T-helper 2 cell treated with Interferon-gamma antibody and Interleukin-4, amounts not matched to agents 5 μg/mL and 100 μg/mL, for 36 hours (primary cell): ENCODE measurements at regions not wholly inside any gene's neighbourhood (a gene's known extent, or its start where the extent isn't known, plus 50 kb on each side); places are given as distances from the start of the nearest gene placed in this dataset.
"Not testable (repeated sequence)": the region's sequence is repeated elsewhere in the genome, so short reads cannot be mapped to it uniquely, and the experiment has no call there.

Source experiments
- DNase-seq: peaks from one replicate; pipeline ENCODE4 v3.0.0; 2021; ENCODE audit warnings: low spot score
- H3K27ac Mint-ChIP-seq: one replicate; pipeline ENCODE4 v1.8.0; 2021; ENCODE audit warnings: mild to moderate bottlenecking, mixed read lengths
- H3K27me3 Mint-ChIP-seq: one replicate; pipeline ENCODE4 v1.8.0; 2021; ENCODE audit warnings: low read depth, mixed read lengths
- H3K36me3 Mint-ChIP-seq: one replicate; pipeline ENCODE4 v1.8.0; 2021; ENCODE audit warnings: low read depth, mixed read lengths
- H3K4me1 Mint-ChIP-seq: one replicate; pipeline ENCODE4 v1.8.0; 2021; ENCODE audit warnings: low read depth, mixed read lengths
- H3K4me3 Mint-ChIP-seq: one replicate; pipeline ENCODE4 v1.8.0; 2022; ENCODE audit warnings: mild to moderate bottlenecking, moderate library complexity, mixed read lengths
- H3K9me3 Mint-ChIP-seq: one replicate; pipeline ENCODE4 v1.8.0; 2021; ENCODE audit warnings: mixed read lengths

DNA sequence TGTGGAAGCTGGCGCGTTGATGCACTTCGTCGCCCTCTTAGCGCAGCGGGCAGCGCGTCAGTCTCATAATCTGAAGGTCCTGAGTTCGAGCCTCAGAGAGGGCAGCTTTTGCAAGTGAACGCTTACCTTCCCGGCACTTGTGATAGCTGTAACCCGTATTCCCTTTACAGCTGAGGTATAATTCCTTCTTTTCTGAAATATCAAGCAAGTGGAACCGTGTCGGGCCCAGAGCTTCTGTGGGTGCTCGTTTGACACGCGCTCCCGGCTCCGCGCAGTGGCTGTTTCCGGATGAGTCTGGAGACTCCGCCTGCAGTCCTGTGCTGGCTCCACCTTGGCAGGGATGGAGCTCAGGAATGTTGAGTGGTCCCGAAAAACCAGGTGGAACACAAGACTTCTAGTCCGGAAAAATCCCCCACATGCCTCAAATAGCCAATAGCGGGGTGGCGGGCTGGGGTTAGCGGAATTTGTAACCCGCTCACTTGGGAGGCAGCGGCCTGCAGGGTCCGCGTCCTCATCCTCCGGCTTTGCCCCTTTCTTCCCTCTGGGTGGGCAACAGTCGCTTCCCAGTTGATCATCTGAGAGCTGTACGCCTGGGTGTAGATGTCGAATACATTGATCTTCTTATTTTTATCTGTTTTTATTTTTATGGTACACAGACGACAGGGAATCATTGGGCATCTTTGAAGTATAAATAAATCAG lies 106.8 kb upstream of the ZNF322 start:
- not testable (repeated sequence) for H3K36me3 Mint-ChIP-seq, H3K27me3 Mint-ChIP-seq, H3K4me1 Mint-ChIP-seq, H3K27ac Mint-ChIP-seq, H3K9me3 Mint-ChIP-seq, DNase-seq, H3K4me3 Mint-ChIP-seq

- H3K4me1 Mint-ChIP-seq, H3K4me3 Mint-ChIP-seq, H3K9me3 Mint-ChIP-seq, H3K27me3 Mint-ChIP-seq, DNase-seq, H3K36me3 Mint-ChIP-seq, H3K27ac Mint-ChIP-seq: not testable (repeated sequence)
Observed at GRCh38 chr6:26770941-26771666, 111.6 kb upstream of the ZNF322 start.

DNA sequence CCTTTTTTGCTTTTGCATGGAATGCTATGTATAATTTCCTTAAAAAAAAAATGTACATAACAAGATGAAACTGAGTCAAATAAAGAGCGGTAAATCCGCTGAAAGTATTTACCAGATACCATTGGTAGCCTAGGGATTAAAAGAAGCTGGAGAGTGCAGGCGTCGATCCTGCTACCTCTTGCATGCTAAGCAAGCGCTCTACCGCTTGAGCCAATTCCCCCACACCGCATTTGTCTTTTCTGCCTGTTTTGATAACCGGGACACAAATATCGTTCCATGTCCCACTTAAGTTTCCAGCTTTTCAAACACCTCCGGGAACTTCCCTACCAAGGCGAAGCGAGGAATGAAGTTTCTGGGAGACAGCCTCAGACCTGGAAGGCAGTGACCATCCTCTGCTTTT lies 113.9 kb upstream of the ZNF322 start:
- H3K27me3 Mint-ChIP-seq = not testable (repeated sequence)

GRCh38 chr6:26780563-26780962 lies 121.0 kb upstream of the ZNF322 start:
- not testable (repeated sequence) for H3K27me3 Mint-ChIP-seq, H3K36me3 Mint-ChIP-seq, H3K9me3 Mint-ChIP-seq, H3K4me1 Mint-ChIP-seq, H3K4me3 Mint-ChIP-seq, DNase-seq, H3K27ac Mint-ChIP-seq

More for the DNA sequence above, 113.9 kb upstream of the ZNF322 start:
- not testable (repeated sequence) for H3K4me1 Mint-ChIP-seq, H3K36me3 Mint-ChIP-seq, H3K4me3 Mint-ChIP-seq, DNase-seq, H3K27ac Mint-ChIP-seq, H3K9me3 Mint-ChIP-seq

GRCh38 chr6:26795474-26796307 lies 136.1 kb upstream of the ZNF322 start:
- not testable (repeated sequence) for H3K36me3 Mint-ChIP-seq, DNase-seq, H3K4me1 Mint-ChIP-seq, H3K27ac Mint-ChIP-seq, H3K9me3 Mint-ChIP-seq, H3K27me3 Mint-ChIP-seq, H3K4me3 Mint-ChIP-seq

GRCh38 chr6:26799903-26800633 lies 140.5 kb upstream of the ZNF322 start:
- not testable (repeated sequence) for H3K9me3 Mint-ChIP-seq, H3K36me3 Mint-ChIP-seq, H3K27ac Mint-ChIP-seq, H3K4me1 Mint-ChIP-seq, DNase-seq, H3K4me3 Mint-ChIP-seq, H3K27me3 Mint-ChIP-seq

DNA sequence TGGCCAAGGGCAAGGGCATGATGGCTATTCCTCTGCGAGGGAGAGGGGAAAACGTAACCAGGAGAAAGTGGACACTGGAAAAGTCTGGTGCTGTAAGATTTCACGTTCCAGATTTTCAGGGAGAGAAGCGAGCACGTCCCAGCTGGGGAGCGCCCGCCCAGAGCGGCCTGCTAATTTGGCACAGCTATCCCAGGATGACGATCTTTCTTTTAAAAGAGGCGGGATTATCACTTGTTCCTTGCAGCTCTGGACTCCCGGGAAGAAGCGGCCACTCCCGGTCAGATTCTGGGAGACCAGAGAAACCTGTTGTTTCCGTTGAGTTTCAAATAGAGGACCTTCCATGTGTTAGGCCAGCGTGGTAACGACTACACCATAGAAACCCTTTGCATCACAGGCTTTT lies 144.2 kb upstream of the ZNF322 start:
- H3K4me1 Mint-ChIP-seq, H3K27me3 Mint-ChIP-seq, H3K27ac Mint-ChIP-seq, H3K9me3 Mint-ChIP-seq, H3K4me3 Mint-ChIP-seq, H3K36me3 Mint-ChIP-seq, DNase-seq: not testable (repeated sequence)

DNA sequence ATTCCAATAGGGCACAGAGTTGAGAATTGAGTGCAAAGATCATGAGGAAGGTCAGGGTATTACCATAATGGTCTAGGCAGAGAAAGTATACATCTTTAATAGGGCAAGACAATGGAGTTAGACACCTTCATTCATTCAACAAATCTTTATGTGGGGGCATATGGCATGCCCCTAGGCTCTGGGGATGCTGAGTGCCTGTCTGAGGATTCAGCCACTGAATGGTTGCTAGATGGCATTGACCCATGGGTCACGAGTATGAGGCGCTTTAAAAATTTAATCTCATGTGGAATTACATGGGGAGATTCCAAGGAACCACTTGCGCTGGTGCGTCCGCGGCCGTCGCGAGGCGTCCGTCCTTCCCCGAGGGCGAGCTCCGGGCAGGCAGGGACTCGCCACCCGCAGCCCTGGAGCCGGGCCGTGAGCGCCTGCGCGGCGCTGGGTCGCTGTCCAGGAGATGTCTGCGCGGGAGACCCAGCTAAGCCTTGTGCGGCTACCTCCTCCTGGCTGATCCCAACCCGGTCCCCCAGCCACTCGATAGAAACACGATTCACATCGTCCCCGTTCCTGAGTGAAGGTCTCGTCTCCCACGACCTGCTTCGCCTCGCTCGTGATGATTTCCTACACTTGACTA lies 152.1 kb upstream of the ZNF322 start:
- not testable (repeated sequence) for H3K4me1 Mint-ChIP-seq, H3K27me3 Mint-ChIP-seq, H3K36me3 Mint-ChIP-seq, DNase-seq, H3K9me3 Mint-ChIP-seq, H3K4me3 Mint-ChIP-seq, H3K27ac Mint-ChIP-seq

- DNase-seq, H3K27me3 Mint-ChIP-seq, H3K9me3 Mint-ChIP-seq, H3K4me1 Mint-ChIP-seq, H3K4me3 Mint-ChIP-seq, H3K36me3 Mint-ChIP-seq, H3K27ac Mint-ChIP-seq: not testable (repeated sequence)
Observed at GRCh38 chr6:26818640-26819225, 159.2 kb upstream of the ZNF322 start.

DNA sequence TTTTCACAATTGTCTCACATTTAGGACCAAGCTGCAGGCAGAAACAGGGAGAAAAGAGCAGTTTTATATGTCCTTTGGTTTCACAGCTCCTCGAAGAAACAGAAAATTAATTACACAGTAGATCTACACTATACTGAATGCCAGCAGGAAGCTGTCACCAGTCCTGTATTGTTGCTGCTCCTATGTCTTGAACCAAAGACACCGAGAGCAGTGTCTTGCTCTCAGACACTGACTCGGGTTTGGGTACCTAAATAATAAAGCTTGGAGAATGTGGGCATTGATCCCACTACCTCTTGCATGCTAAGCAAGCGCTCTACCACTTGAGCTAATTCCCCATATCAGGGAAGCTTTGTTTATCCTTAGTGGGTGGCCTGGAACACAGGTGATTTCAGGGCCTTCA lies 168.4 kb upstream of the ZNF322 start:
- DNase-seq, H3K9me3 Mint-ChIP-seq, H3K27me3 Mint-ChIP-seq, H3K27ac Mint-ChIP-seq, H3K36me3 Mint-ChIP-seq, H3K4me1 Mint-ChIP-seq, H3K4me3 Mint-ChIP-seq: not testable (repeated sequence)

- not testable (repeated sequence) for H3K27me3 Mint-ChIP-seq
Observed at GRCh38 chr6:26829480-26829879, 169.9 kb upstream of the ZNF322 start.

GRCh38 chr6:26830992-26831391 lies 171.4 kb upstream of the ZNF322 start:
- not testable (repeated sequence) for H3K4me1 Mint-ChIP-seq, H3K36me3 Mint-ChIP-seq, H3K4me3 Mint-ChIP-seq, H3K27me3 Mint-ChIP-seq, DNase-seq, H3K9me3 Mint-ChIP-seq, H3K27ac Mint-ChIP-seq

More at GRCh38 chr6:26829480-26829879, 169.9 kb upstream of the ZNF322 start:
- not testable (repeated sequence) for H3K4me1 Mint-ChIP-seq, H3K4me3 Mint-ChIP-seq, H3K27ac Mint-ChIP-seq, H3K9me3 Mint-ChIP-seq, H3K36me3 Mint-ChIP-seq, DNase-seq

DNA sequence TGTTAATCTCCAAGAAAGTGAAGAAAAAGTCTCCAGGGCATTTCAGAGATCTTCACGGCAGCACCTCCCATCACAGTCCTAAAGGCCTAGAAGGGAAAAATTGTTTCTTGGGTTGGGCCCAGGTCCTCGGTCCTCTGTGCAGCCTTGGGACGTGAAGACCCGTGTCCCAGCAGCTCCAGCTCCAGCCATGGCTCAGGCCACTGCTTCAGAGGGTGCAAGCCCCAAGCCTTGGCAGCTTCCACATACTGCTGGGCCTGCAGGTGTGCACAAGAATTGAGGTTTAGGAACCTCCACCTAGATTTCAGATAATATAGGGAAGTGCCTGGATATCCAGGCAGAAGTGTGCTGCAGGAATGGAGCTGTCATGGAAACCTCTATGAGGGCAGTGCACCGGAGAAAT lies 176.2 kb upstream of the ZNF322 start:
- H3K9me3 Mint-ChIP-seq, H3K27ac Mint-ChIP-seq, H3K27me3 Mint-ChIP-seq, H3K36me3 Mint-ChIP-seq, DNase-seq, H3K4me3 Mint-ChIP-seq, H3K4me1 Mint-ChIP-seq: not testable (repeated sequence)
